ENCODE measurements at regions not wholly inside any gene's neighbourhood (a gene's known extent, or its start where the extent isn't known, plus 50 kb on each side); places are given as distances from the start of the nearest gene placed in this dataset.
"Not testable (repeated sequence)": the region's sequence is repeated elsewhere in the genome, so short reads cannot be mapped to it uniquely, and the experiment has no call there.

DNA sequence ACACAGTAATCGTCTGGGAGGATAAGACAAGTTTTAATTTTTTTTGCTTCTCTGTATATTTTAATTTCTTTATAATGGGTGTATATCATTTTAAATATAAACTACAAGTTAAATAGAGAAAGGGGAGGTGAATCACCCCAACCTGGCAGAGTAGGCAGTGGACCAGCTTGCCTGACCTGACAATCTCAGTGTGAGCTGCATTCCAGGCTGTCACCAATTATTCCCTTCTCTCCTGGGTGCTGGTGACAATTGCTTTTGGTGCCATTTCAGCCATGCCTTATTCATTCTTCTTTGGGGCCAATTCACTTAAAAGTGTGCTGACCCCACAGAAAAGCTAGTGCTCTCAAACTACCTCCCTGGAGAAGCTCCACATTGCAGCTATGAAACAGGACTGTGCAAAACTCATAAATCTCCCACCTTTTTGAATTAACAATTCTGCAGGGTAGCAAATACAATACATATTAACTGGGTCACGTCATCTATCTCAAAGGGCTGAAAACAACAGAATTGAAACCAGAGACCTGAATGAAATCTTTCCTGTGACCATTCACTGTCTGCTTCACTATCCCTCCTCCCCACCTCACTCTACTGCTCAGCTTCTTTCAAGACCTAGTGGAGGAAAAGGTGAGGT is 359.0 kb downstream of the HS3ST1 start:
- Mint-ChIP-seq H3K27ac (ENCODE audit: unreplicated experiment) (no peak overlapping the region), H3K4me3 (ENCODE audit: unreplicated experiment) (no peak overlapping the region), H3K36me3 (ENCODE audit: low read depth) (no peaks in the 10 kb centered on the region), H3K9me3 (ENCODE audit: low read depth) (no peaks in the 10 kb centered on the region), H3K27me3 (ENCODE audit: low read depth) (no peaks in the 10 kb centered on the region), H3K4me1 (ENCODE audit: low read depth) (no peaks in the 10 kb centered on the region)
- TF ChIP-seq CTCF (IDR thresholded peaks at IDR 0.05), result no peak
- no peak for DNase-seq (ENCODE audit: low spot score)

- TF ChIP-seq CTCF (IDR thresholded peaks at IDR 0.05), result no peak
- no peak for DNase-seq (ENCODE audit: low spot score)
- Mint-ChIP-seq H3K27me3 (ENCODE audit: low read depth) (no peaks in the 10 kb centered on the region), H3K4me3 (ENCODE audit: unreplicated experiment) (no peak overlapping the region), H3K27ac (ENCODE audit: unreplicated experiment) (no peak overlapping the region), H3K4me1 (ENCODE audit: low read depth) (no peaks in the 10 kb centered on the region), H3K9me3 (ENCODE audit: low read depth) (no peaks in the 10 kb centered on the region), H3K36me3 (ENCODE audit: low read depth) (no peaks in the 10 kb centered on the region)
Measured at GRCh38 chr4:11069083-11069482, 359.6 kb downstream of the HS3ST1 start.

DNA sequence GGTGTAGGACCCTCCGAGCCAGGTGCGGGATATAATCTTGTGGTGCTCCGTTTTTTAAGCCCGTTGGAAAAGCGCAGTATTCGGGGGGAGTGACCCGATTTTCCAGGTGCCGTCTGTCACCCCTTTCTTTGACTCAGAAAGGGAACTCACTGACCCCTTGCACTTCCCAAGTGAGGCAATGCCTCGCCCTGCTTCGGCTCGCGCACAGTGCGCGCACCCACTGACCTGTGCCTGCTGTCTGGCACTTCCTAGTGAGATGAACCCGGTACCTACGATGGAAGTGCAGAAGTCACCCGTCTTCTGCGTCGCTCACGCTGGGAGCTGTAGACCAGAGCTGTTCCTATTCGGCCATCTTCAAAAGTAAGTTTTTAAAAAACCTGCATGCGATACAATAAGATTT is 362.1 kb downstream of the HS3ST1 start:
- DNase-seq (ENCODE audit: low spot score); H3K4me1 Mint-ChIP-seq (ENCODE audit: low read depth); H3K9me3 Mint-ChIP-seq (ENCODE audit: low read depth); H3K36me3 Mint-ChIP-seq (ENCODE audit: low read depth); H3K27ac Mint-ChIP-seq (ENCODE audit: unreplicated experiment); H3K27me3 Mint-ChIP-seq (ENCODE audit: low read depth): not testable (repeated sequence)
- H3K4me3 Mint-ChIP-seq (ENCODE audit: unreplicated experiment), result peak overlapping the region; percentile 48

DNA sequence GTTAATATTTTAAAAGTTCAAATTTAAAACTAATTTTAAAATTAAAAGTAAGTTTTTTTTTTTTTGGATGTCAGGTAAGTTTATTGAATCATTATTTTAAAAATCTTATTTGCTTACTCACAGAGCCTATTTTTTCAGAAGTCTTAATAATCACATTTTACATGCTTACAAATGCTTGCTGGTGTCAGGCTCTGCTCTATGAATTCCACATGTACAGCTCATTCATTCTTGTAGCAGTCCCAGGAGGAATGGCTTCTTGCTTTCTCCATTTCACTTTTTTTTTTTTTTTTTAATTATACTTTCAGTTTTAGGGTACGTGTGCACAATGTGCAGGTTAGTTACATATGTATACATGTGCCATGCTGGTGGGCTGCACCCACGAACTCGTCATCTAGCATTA is 368.1 kb downstream of the HS3ST1 start:
- H3K4me1 Mint-ChIP-seq (ENCODE audit: low read depth); H3K36me3 Mint-ChIP-seq (ENCODE audit: low read depth); H3K9me3 Mint-ChIP-seq (ENCODE audit: low read depth); H3K27me3 Mint-ChIP-seq (ENCODE audit: low read depth); H3K4me3 Mint-ChIP-seq (ENCODE audit: unreplicated experiment); DNase-seq (ENCODE audit: low spot score); H3K27ac Mint-ChIP-seq (ENCODE audit: unreplicated experiment): not testable (repeated sequence)

GRCh38 chr4:11054937-11055336 is 370.4 kb upstream of the CLNK start:
- H3K27ac Mint-ChIP-seq (ENCODE audit: unreplicated experiment); H3K9me3 Mint-ChIP-seq (ENCODE audit: low read depth); H3K4me3 Mint-ChIP-seq (ENCODE audit: unreplicated experiment); H3K27me3 Mint-ChIP-seq (ENCODE audit: low read depth); H3K36me3 Mint-ChIP-seq (ENCODE audit: low read depth); H3K4me1 Mint-ChIP-seq (ENCODE audit: low read depth): not testable (repeated sequence)
- peak; percentile 46 for DNase-seq (ENCODE audit: low spot score)

DNA sequence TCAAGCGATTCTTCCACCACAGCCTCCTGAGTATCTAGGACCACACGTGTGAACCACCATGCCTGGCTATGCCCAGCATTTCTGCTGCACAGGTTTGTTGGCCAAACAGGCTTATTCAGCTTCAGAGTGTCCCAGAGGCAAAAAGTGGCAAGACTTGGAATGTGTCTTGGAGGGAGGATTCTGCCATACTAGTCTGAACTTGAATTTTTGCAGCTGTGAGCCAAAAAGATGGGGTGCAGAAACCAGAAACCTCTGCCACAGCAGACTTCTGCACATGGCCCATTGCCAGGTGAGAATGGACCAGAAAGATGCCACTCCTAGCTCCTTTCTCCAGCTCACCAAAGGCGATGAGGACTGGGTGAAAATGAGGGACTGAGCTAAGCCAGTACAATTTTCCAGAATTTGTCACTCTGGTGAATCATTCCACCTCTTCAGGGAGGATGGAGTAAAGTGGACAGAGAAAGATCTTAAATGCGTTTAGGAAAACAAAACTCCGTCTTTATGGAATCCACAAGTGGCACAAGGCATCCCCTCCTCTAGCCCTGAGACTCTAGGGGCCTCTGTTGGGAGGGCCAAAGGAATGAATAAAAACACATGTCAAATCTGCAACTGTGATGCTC is 369.1 kb upstream of the CLNK start:
- no peak overlapping the region for H3K4me3 Mint-ChIP-seq (ENCODE audit: unreplicated experiment)
- no peak overlapping the region for H3K27ac Mint-ChIP-seq (ENCODE audit: unreplicated experiment)
- H3K36me3 Mint-ChIP-seq (ENCODE audit: low read depth), result no peaks in the 10 kb centered on the region

More for the DNA sequence above, 369.1 kb upstream of the CLNK start:
- no peak for TF ChIP-seq CTCF (IDR thresholded peaks at IDR 0.05)
- no peak for DNase-seq (ENCODE audit: low spot score)
- H3K9me3 Mint-ChIP-seq (ENCODE audit: low read depth), result no peaks in the 10 kb centered on the region
- peaks cover 5% of the 10 kb centered on the region for H3K27me3 Mint-ChIP-seq (ENCODE audit: low read depth)
- H3K4me1 Mint-ChIP-seq (ENCODE audit: low read depth), result no peaks in the 10 kb centered on the region

Measured in chondrocyte (in vitro differentiated cells).